ENCODE measurements at regions not wholly inside any gene's neighbourhood (a gene's known extent, or its start where the extent isn't known, plus 50 kb on each side); places are given as distances from the start of the nearest gene placed in this dataset.

DNA sequence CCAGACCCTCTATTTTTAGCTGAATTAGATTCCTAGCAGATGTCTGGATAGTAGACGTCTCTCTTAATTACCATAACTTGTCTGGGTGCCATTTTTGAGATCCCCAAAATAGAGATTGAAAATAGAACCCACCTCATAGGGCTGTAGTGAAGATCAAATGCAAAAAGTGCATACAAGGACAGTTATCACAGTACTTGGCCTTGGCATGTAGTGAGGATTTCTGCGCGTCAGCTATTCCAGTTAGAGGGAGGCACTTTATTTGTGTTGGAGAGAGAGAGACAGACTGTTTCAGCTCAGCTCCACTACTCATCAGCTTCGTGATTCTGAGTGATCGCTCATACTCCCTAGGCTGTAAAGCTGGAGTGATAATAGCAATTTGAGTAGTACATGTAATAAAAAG, 59.6 kb upstream of the CDH13 start:
- Histone ChIP-seq H3K27ac (no peak overlapping the region), H3K4me3 (no peak overlapping the region), H3K4me1 (peaks cover 7% of the 10 kb centered on the region; the same call in 1 of the 2 replicates), H3K36me3 (no peaks in the 10 kb centered on the region), H4K20me1 (no peaks in the 10 kb centered on the region), H3K4me2 (no peak overlapping the region), H3K9ac (no peak overlapping the region), H3K9me3 (no peaks in the 10 kb centered on the region), H3K27me3 (no peaks in the 10 kb centered on the region)
- TF ChIP-seq Cebpa-rat (IDR thresholded peaks at IDR 0.05): no peak

DNA sequence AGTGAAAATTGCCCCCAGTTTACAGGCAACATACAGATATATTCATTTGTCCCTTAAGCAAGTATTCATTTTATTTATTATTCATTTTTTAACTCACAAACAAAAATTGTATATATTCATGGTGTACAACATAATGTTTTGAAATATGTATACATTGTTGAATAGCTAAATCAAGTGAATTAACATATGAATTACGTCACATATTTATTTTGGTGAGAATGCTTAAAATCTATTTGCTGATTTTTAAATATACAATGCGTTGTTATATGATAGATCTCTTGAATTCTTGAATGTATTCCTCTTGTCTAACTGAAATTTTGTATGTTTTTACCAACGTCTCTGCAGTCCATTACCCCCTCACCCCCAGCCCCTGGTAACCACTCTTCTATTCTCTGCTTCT, 63.4 kb upstream of the CDH13 start:
- Histone ChIP-seq H4K20me1 (no peaks in the 10 kb centered on the region), H3K4me3 (no peak overlapping the region), H3K27me3 (no peaks in the 10 kb centered on the region), H3K9me3 (no peaks in the 10 kb centered on the region), H3K36me3 (no peaks in the 10 kb centered on the region), H3K4me1 (peaks cover 7% of the 10 kb centered on the region; the same call in 1 of the 2 replicates), H3K27ac (no peak overlapping the region), H3K9ac (no peak overlapping the region), H3K4me2 (no peak overlapping the region)
- no peak for TF ChIP-seq Cebpa-rat (IDR thresholded peaks at IDR 0.05)

DNA sequence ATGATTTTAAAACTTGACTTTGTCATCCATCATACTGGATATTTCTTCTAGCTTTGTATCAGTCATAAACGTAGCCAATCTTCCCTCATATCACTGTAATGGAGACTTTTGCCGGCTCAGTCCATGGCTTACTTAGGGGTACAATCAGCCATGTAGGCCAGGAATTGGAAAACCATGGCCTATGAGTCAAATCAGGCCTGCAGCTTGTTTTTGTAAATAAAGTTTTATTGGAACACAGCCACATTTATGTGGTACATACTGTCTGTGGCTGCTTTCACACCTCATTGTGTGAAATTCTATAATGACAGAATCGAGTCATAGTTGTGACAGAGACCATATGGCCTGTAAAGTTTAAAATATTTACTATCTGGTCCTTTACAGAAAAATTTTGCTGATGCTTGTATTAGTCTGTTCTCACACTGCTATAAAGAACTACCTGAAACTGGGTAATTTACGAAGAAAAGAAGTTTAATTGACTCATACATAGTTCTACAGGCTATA, 64.5 kb upstream of the CDH13 start:
- H3K27me3 ChIP-seq: no peaks in the 10 kb centered on the region
- H4K20me1 ChIP-seq: no peaks in the 10 kb centered on the region
- H3K36me3 ChIP-seq: no peaks in the 10 kb centered on the region
- H3K4me1 ChIP-seq: peaks cover 7% of the 10 kb centered on the region; the same call in 1 of the 2 replicates
- H3K4me2 ChIP-seq: no peak overlapping the region
- H3K4me3 ChIP-seq: no peak overlapping the region
- H3K27ac ChIP-seq: no peak overlapping the region
- TF ChIP-seq Cebpa-rat (IDR thresholded peaks at IDR 0.05): no peak
- H3K9ac ChIP-seq: no peak overlapping the region
- H3K9me3 ChIP-seq: no peaks in the 10 kb centered on the region

DNA sequence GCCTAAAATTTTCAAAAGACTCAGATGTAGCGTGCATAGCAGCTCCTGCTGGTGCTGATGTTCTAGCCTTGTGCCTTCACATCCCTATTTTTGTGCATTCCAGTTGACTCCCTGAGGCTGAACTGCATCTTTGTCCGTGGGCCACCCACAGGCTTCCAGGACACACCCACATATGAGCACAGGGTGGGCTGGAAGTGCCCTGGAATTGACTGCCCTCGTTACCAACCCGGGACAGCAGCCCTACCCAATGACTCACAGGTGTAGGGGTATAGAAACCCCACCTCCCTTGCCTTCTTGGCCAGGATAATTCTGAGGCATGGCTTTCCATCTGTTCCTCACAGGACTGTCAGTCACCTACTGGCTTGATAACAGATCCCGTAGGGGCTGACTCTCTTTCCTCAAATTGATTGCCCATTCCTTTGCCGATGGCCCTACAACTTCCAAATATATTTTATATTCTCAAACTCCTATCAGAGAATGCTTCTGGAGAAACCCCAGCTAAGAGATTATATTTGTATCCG, 65.9 kb upstream of the CDH13 start:
- Histone ChIP-seq H3K9ac (no peak overlapping the region), H3K4me1 (peaks cover 7% of the 10 kb centered on the region; the same call in 1 of the 2 replicates), H3K9me3 (no peaks in the 10 kb centered on the region), H3K4me3 (no peak overlapping the region), H3K27ac (no peak overlapping the region), H3K4me2 (no peak overlapping the region), H4K20me1 (no peaks in the 10 kb centered on the region), H3K36me3 (no peaks in the 10 kb centered on the region), H3K27me3 (no peaks in the 10 kb centered on the region)
- no peak for TF ChIP-seq Cebpa-rat (IDR thresholded peaks at IDR 0.05)

DNA sequence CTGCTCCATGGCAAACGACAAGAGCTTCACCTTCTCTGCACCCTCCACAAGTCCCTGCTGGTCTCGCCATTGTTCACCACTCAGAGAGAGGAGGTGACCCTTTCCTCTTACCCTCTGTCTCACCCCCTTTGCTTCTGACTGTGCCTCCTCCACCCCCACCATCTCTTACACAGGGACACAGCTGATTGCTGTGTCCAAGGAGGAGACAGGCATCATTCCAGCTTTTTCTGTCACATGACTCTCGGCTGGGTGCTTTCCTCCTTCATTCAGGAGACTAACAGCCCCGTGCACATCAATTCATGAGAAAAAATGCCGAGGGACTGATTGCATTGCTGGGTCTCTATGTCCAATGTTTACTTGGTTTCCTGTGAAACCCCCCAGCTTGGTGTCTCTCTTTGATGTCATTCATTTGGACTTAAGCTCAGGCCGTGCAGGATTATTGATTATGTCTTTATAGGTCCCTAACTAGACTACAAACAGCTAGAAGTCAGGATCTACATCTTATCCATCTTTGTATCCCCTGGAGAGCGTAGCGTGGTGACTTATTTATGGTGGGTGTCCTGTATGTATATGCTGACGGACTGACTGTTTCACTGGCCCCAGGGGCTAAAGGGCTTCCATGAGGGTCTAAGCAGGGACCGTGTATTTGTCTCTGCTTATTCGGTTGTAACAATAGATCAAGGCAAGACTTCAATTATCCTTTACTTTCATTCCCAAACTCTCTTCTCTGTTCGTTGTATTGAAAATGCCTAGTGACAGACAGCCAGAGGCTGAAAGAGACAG, 82.2 kb upstream of the CDH13 start:
- TF ChIP-seq Cebpa-rat (IDR thresholded peaks at IDR 0.05): no peak
- Histone ChIP-seq H3K9ac (no peak overlapping the region), H3K4me2 (peak overlapping the region; percentile 38), H3K27me3 (no peaks in the 10 kb centered on the region), H3K4me3 (no peak overlapping the region), H3K9me3 (no peaks in the 10 kb centered on the region), H3K36me3 (no peaks in the 10 kb centered on the region), H3K27ac (no peak overlapping the region), H3K4me1 (peaks cover 13% of the 10 kb centered on the region), H4K20me1 (no peaks in the 10 kb centered on the region)

DNA sequence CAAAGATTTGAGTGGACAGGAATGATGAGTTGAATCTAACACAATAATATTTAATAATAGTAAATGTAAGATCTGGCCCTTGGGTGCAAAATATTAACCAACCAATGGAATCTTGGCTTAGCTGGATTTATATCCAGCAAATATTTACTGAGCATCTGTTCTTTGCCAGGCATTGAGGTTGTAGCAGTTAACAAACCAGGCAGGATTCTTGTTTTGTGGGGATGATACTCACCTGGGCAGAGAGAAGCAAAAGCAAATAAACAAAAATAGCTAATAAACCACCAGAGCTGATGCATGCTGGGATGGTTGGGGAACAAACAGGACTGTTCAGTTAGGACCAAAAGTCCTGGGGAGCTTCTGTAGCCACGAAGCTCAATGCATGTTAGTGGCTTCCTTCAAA, 84.1 kb upstream of the CDH13 start:
- Histone ChIP-seq H3K4me1 (peaks cover 13% of the 10 kb centered on the region), H3K36me3 (no peaks in the 10 kb centered on the region), H4K20me1 (no peaks in the 10 kb centered on the region), H3K4me3 (no peak overlapping the region), H3K9ac (no peak overlapping the region), H3K9me3 (no peaks in the 10 kb centered on the region), H3K4me2 (no peak overlapping the region), H3K27ac (no peak overlapping the region), H3K27me3 (no peaks in the 10 kb centered on the region)
- TF ChIP-seq Cebpa-rat (IDR thresholded peaks at IDR 0.05): no peak

DNA sequence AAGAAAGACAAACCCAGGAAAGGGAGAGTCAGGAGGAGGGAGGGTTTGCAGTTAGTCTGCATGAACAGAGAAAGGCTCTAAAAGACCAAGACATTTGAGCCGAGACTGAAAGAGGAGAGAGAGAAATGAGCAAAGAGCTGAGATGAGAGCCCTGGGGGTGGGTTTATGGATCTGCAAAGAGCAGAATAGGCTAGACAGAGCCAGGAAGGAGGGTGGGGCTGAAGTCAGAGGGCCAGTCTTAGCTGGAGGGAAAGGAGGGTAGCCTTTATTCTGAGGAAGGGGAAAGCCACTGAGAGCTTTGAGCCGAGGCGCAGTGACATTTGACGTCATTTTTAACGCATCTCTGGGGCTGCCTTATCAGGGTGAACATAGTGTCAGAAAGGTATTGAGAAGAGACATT, 85.7 kb upstream of the CDH13 start:
- Histone ChIP-seq H3K36me3 (no peaks in the 10 kb centered on the region), H3K27ac (no peak overlapping the region), H4K20me1 (no peaks in the 10 kb centered on the region), H3K4me3 (no peak overlapping the region), H3K9me3 (no peaks in the 10 kb centered on the region), H3K4me2 (no peak overlapping the region), H3K4me1 (peaks cover 13% of the 10 kb centered on the region), H3K27me3 (no peaks in the 10 kb centered on the region), H3K9ac (no peak overlapping the region)
- TF ChIP-seq Cebpa-rat (IDR thresholded peaks at IDR 0.05): no peak

DNA sequence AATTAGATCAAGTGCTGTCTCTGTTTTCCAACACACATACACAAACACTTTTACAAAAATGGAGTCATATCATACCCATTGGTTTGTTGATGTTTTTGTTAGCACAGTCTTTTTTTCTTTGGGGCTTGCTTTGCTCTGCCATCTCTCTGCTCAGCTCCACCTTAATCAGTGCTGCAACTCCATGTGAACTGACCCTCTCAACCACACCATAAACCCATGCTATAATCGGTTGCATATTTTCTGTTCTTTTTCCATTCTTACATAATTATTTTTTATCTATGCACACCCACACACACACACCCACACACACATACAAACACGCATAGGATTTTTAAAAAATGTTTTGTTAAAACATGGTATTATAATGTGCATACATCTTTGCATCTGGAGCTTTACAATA, 91.0 kb upstream of the CDH13 start:
- Histone ChIP-seq H3K27me3 (no peaks in the 10 kb centered on the region), H4K20me1 (no peaks in the 10 kb centered on the region), H3K9me3 (no peaks in the 10 kb centered on the region), H3K27ac (no peak overlapping the region), H3K9ac (no peak overlapping the region), H3K4me2 (no peak overlapping the region), H3K36me3 (no peaks in the 10 kb centered on the region), H3K4me3 (no peak overlapping the region), H3K4me1 (no peaks in the 10 kb centered on the region)
- TF ChIP-seq Cebpa-rat (IDR thresholded peaks at IDR 0.05): no peak

DNA sequence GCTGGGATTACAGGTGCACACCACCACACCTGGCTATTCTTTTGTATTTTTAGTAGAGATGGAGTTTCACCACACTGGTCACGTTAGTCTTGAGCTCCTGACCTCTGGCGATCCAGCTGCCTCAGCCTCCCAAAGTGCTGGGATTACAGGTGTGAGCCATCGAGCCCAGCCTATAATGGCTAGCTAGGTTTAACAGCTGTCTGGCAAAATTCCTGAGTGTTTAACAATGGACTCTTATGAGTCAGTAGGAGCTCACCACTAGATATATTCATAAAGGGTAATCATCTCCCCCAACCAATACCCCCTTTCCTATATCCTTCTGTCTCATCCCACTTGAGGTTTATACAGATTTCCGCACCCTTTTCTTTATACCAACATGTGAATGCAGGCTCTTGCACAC, 91.5 kb upstream of the CDH13 start:
- Histone ChIP-seq H3K27ac (no peak overlapping the region), H3K36me3 (no peaks in the 10 kb centered on the region), H3K4me3 (no peak overlapping the region), H3K9ac (no peak overlapping the region), H3K27me3 (no peaks in the 10 kb centered on the region), H3K4me2 (no peak overlapping the region), H3K4me1 (no peaks in the 10 kb centered on the region), H4K20me1 (no peaks in the 10 kb centered on the region), H3K9me3 (no peaks in the 10 kb centered on the region)
- no peak for TF ChIP-seq Cebpa-rat (IDR thresholded peaks at IDR 0.05)

DNA sequence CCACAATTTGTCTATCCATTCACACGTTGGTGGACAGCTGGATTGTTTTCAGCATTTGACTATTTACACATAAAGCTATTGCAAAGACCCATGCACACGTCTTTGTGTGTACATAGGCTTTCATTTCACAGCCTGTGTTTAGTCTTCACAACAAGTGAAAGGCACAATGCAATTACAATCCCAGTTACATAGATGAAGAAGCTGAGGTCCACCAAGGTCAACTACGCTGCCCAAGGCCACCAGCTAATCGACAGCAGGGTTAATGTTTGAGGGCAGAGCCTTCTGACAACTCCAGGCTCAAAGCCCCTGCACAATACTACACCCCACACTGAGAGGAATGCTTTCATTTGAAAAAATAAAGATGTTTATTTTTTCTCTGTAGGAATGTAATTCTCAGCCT, 93.6 kb upstream of the CDH13 start:
- no peaks in the 10 kb centered on the region for H3K27me3 ChIP-seq
- H3K4me1 ChIP-seq: no peaks in the 10 kb centered on the region
- H3K9ac ChIP-seq: no peak overlapping the region
- TF ChIP-seq Cebpa-rat (IDR thresholded peaks at IDR 0.05): no peak
- no peak overlapping the region for H3K4me3 ChIP-seq
- H4K20me1 ChIP-seq: no peaks in the 10 kb centered on the region
- no peaks in the 10 kb centered on the region for H3K36me3 ChIP-seq
- no peak overlapping the region for H3K27ac ChIP-seq
- no peaks in the 10 kb centered on the region for H3K9me3 ChIP-seq
- no peak overlapping the region for H3K4me2 ChIP-seq

Measured in BLaER1 (cell line).